HepG2 (cell line): ENCODE measurements at regions not wholly inside any gene's neighbourhood (a gene's known extent, or its start where the extent isn't known, plus 50 kb on each side); places are given as distances from the start of the nearest gene placed in this dataset.

Experiments used
- CAMTA2 ChIP-seq: sonication (generic); formaldehyde crosslinking; IDR thresholded peaks from 2 replicates; pipeline ENCODE4 v1.4.0; 2020; ENCODE audit warnings: mild to moderate bottlenecking, missing genetic modification reagents, borderline replicate concordance
- CBFB ChIP-seq: sonication (generic); formaldehyde crosslinking; IDR thresholded peaks from 2 replicates; pipeline ENCODE4 v1.4.0; 2020; ENCODE audit warnings: missing genetic modification reagents
- E2F1 ChIP-seq: sonication (generic); formaldehyde crosslinking; IDR thresholded peaks from 2 replicates; pipeline ENCODE4 v1.5.0; 2020; ENCODE audit warnings: missing genetic modification reagents
- EP300 ChIP-seq, 3 experiments: sonication (generic) in 1 of 3; formaldehyde crosslinking in 1 of 3; IDR thresholded peaks; 2 replicates each; pipeline versions ENCODE4 v1.5.1 to v1.6.1; 2011 to 2020; ENCODE audit warnings: low read depth in 2 of 3, low read length in 2 of 3, borderline replicate concordance in 1 of 3, improper control_type of control experiment in 1 of 3, mild to moderate bottlenecking in 1 of 3, missing genetic modification reagents in 1 of 3, moderate library complexity in 1 of 3
- KLF16 ChIP-seq, 2 experiments: sonication (generic) in 1 of 2; formaldehyde crosslinking in 1 of 2; IDR thresholded peaks; 2 replicates each; pipeline versions ENCODE4 v1.6.1 to v1.8.0; 2016 to 2023; ENCODE audit warnings: missing genetic modification reagents in 2 of 2, missing compliant biosample characterization in 1 of 2
- MAFK ChIP-seq, 2 experiments: IDR thresholded peaks in 1 of 2; conservative IDR thresholded peaks in 1 of 2; 2 replicates each; pipeline ENCODE4 v1.6.1; 2011; ENCODE audit warnings: improper control_type of control experiment in 2 of 2, low read length in 2 of 2
- POLR2AphosphoS5 ChIP-seq: IDR thresholded peaks from 2 replicates; pipeline ENCODE4 v1.6.1; 2012; ENCODE audit warnings: low read depth, low read length
- REST ChIP-seq, 2 experiments: IDR thresholded peaks; 2 replicates each; pipeline ENCODE4 v1.6.1; 2011 to 2012; ENCODE audit warnings: low read length in 2 of 2, borderline replicate concordance in 1 of 2, low read depth in 1 of 2, mild to moderate bottlenecking in 1 of 2, moderate library complexity in 1 of 2
- RORA ChIP-seq: sonication (generic); formaldehyde crosslinking; IDR thresholded peaks from 2 replicates; pipeline ENCODE4 v1.5.0; 2020; ENCODE audit warnings: mild to moderate bottlenecking, missing genetic modification reagents, moderate library complexity
- RXRA ChIP-seq: sonication (generic); formaldehyde crosslinking; IDR thresholded peaks from 2 replicates; pipeline ENCODE4 v1.5.1; 2020; ENCODE audit warnings: missing genetic modification reagents
- SIN3A ChIP-seq: IDR thresholded peaks from 2 replicates; pipeline ENCODE4 v1.6.1; 2011; ENCODE audit warnings: low read depth, mild to moderate bottlenecking, control low read depth, low read length, borderline replicate concordance
- STAG1 ChIP-seq: sonication (generic); formaldehyde crosslinking; IDR thresholded peaks from 2 replicates; pipeline ENCODE4 v1.4.0; 2020; ENCODE audit warnings: missing genetic modification reagents
- XRCC5 ChIP-seq: fragments of 200-400 bp; formaldehyde crosslinking; optimal IDR thresholded peaks from 2 replicates; pipeline ENCODE3; 2017; ENCODE audit warnings: mild to moderate bottlenecking, low read length
- ZSCAN29 ChIP-seq: sonication (generic); formaldehyde crosslinking; conservative IDR thresholded peaks from 2 replicates; pipeline ENCODE4 v1.4.0; 2020; ENCODE audit warnings: mild to moderate bottlenecking, missing genetic modification reagents

DNA sequence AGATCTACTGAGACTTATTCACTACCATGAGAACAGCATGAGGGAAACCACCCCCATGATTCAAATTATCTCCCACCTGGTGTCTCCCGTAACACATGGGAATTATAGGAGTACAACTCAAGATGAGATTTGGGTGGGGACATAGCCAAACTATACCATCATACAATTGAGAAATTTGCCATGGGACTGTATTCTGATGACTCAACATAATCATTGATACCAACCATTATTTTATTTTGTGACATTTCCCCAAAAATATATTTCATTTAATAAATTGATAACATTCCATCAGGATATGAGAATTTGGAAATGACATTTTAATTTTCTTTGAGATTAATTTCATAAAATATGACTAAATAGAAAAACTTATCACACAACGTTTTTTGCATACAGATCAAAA lies 96.6 kb upstream of the MDFIC2 start:
- no peak for TF ChIP-seq XRCC5
- TF ChIP-seq CBFB (CRISPR knock-in tag): no peak
- TF ChIP-seq MAFK (conservative IDR thresholded peaks at IDR 0.05 in 1 of 2, IDR thresholded peaks at IDR 0.05 in 1 of 2; ENCODE audit: low read length in 2 of 2): peak; percentile 68 to 87
- TF ChIP-seq REST (IDR thresholded peaks at IDR 0.05; ENCODE audit: borderline replicate concordance in 1 of 2, low read depth in 1 of 2, low read length in 2 of 2): no peak
- no peak for TF ChIP-seq RORA (CRISPR knock-in tag)
- TF ChIP-seq SIN3A: no peak
- TF ChIP-seq EP300 (IDR thresholded peaks at IDR 0.05; ENCODE audit: low read depth in 2 of 2, low read length in 2 of 2): no peak
- TF ChIP-seq EP300 (CRISPR knock-in tag; IDR thresholded peaks at IDR 0.05; ENCODE audit: borderline replicate concordance): no peak
- TF ChIP-seq CAMTA2: no peak
- TF ChIP-seq E2F1 (CRISPR knock-in tag): no peak
- TF ChIP-seq ZSCAN29 (CRISPR knock-in tag): no peak
- no peak for TF ChIP-seq KLF16 (CRISPR knock-in tag; IDR thresholded peaks at IDR 0.05)
- TF ChIP-seq RXRA: no peak
- no peak for TF ChIP-seq POLR2AphosphoS5
- TF ChIP-seq STAG1 (CRISPR knock-in tag): no peak
